Endothelial cell (in vitro differentiated cells): ENCODE measurements at regions not wholly inside any gene's neighbourhood (a gene's known extent, or its start where the extent isn't known, plus 50 kb on each side); places are given as distances from the start of the nearest gene placed in this dataset.
"Not testable (repeated sequence)": the region's sequence is repeated elsewhere in the genome, so short reads cannot be mapped to it uniquely, and the experiment has no call there.

Experiments used
- DNase-seq: peaks from one replicate; pipeline ENCODE4 v3.0.0; 2021; ENCODE audit warnings: low spot score
- H3K27ac Mint-ChIP-seq: one replicate; pipeline ENCODE4 v1.8.0; 2021; ENCODE audit warnings: mixed read lengths, inconsistent platforms; ENCODE audit not compliant: unreplicated experiment
- H3K27me3 Mint-ChIP-seq: one replicate; pipeline ENCODE4 v1.8.0; 2021; ENCODE audit warnings: mild to moderate bottlenecking, moderate library complexity, mixed read lengths, inconsistent platforms; ENCODE audit not compliant: unreplicated experiment
- H3K36me3 Mint-ChIP-seq: one replicate; pipeline ENCODE4 v1.8.0; 2021; ENCODE audit warnings: mild to moderate bottlenecking, low read depth, mixed read lengths, inconsistent platforms; ENCODE audit not compliant: unreplicated experiment
- H3K4me1 Mint-ChIP-seq: one replicate; pipeline ENCODE4 v1.8.0; 2021; ENCODE audit warnings: mild to moderate bottlenecking, mixed read lengths, inconsistent platforms; ENCODE audit not compliant: unreplicated experiment
- H3K4me3 Mint-ChIP-seq: one replicate; pipeline ENCODE4 v1.8.0; 2021; ENCODE audit warnings: mild to moderate bottlenecking, mixed read lengths, inconsistent platforms; ENCODE audit not compliant: unreplicated experiment
- H3K9me3 Mint-ChIP-seq: one replicate; pipeline ENCODE4 v1.8.0; 2021; ENCODE audit warnings: mixed read lengths, inconsistent platforms; ENCODE audit not compliant: unreplicated experiment

DNA sequence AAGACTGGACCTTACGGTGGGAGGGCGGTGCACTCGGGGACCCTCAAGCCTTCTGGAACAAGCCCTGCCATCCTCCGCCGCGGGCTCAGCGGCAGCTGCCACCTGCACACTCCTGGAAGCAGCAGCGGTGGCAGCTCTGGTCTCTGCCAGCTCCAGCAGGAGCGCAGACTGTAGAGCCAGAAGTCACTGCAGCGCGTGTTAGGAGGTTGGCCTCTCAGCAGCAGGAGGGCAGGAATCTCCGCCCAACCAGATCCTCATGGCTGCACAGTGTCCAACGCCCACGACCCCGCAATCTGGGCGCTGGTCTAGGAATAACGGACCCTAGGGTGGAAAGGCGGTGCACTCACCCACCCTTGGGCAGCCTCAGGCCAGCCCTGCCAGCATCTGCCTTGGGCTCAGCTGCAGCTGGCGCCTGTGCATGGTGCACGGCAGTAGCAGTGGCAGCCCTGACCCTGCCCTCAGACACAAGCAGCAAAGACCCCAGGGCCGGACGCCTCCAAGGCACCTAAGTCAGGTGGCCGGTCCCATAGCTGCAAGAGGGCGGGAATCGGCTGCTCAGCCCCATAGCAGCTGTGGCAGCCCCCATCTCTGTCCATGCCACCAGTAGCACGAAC, 88.7 kb downstream of the POTEG start:
- H3K27ac Mint-ChIP-seq, DNase-seq, H3K27me3 Mint-ChIP-seq, H3K9me3 Mint-ChIP-seq, H3K36me3 Mint-ChIP-seq, H3K4me3 Mint-ChIP-seq, H3K4me1 Mint-ChIP-seq: not testable (repeated sequence)

GRCh38 chr14:19346074-19346480, 88.1 kb downstream of the POTEG start:
- H3K36me3 Mint-ChIP-seq, H3K9me3 Mint-ChIP-seq, DNase-seq, H3K4me3 Mint-ChIP-seq, H3K4me1 Mint-ChIP-seq, H3K27ac Mint-ChIP-seq, H3K27me3 Mint-ChIP-seq: not testable (repeated sequence)

GRCh38 chr14:19346636-19347035, 87.5 kb downstream of the POTEG start:
- DNase-seq, H3K27me3 Mint-ChIP-seq, H3K27ac Mint-ChIP-seq, H3K4me3 Mint-ChIP-seq, H3K4me1 Mint-ChIP-seq, H3K36me3 Mint-ChIP-seq, H3K9me3 Mint-ChIP-seq: not testable (repeated sequence)

GRCh38 chr14:19347112-19347511, 87.0 kb downstream of the POTEG start:
- not testable (repeated sequence) for H3K4me1 Mint-ChIP-seq, DNase-seq, H3K4me3 Mint-ChIP-seq, H3K27me3 Mint-ChIP-seq, H3K36me3 Mint-ChIP-seq, H3K9me3 Mint-ChIP-seq, H3K27ac Mint-ChIP-seq
